SK-N-SH (cell line): ENCODE measurements at regions not wholly inside any gene's neighbourhood (a gene's known extent, or its start where the extent isn't known, plus 50 kb on each side); places are given as distances from the start of the nearest gene placed in this dataset.

Experiments used
- CTCF ChIA-PET: fragments of 300-600, 350-600 bp; formaldehyde crosslinking; extraction: SDS; loops from one replicate; lab custom pipeline; 2021; lab: Yijun Ruan, JAX
- POLR2A ChIA-PET: fragments of 350-600 bp; sonication (Branson Sonifier 250); formaldehyde crosslinking; extraction: SDS; loops from one replicate; lab custom pipeline; 2020; ENCODE audit warnings: antibody characterized with exemption, inconsistent platforms; lab: Yijun Ruan, JAX
- DNase-seq: peaks from one replicate; pipeline ENCODE4 v3.0.0; 2012
- H2AFZ ChIP-seq: fragments of 200-600 bp; sonication (generic); 2 replicates; pipeline ENCODE4 v1.8.1; 2016; ENCODE audit warnings: antibody characterized with exemption, mild to moderate bottlenecking, low read depth
- H3F3A ChIP-seq: fragments of 200-600 bp; sonication (generic); replicated peaks from 2 replicates; pipeline ENCODE3; 2016; ENCODE audit warnings: antibody characterized with exemption, mild to moderate bottlenecking; ENCODE audit not compliant: insufficient read depth
- H3K27ac ChIP-seq, 2 experiments: fragments of 200-500 bp in 1 of 2; fragments of 200-600 bp in 1 of 2; sonication (Bioruptor generic) in 1 of 2; sonication (generic), shearing (Covaris generic) in 1 of 2; 2 replicates each; pipeline versions ENCODE4 v1.5.1 to v1.6.1; 2014 to 2016; ENCODE audit warnings: low read depth in 2 of 2, inconsistent platforms in 1 of 2, low read length in 1 of 2, mild to moderate bottlenecking in 1 of 2, mixed read lengths in 1 of 2
- H3K27me3 ChIP-seq: fragments of 200-600 bp; sonication (generic), shearing (Covaris generic); 2 replicates; pipeline ENCODE4 v1.6.1; 2016; ENCODE audit warnings: mixed run types; ENCODE audit not compliant: insufficient read depth
- H3K36me3 ChIP-seq, 2 experiments: fragments of 200-500 bp in 1 of 2; fragments of 200-600 bp in 1 of 2; sonication (Bioruptor generic) in 1 of 2; sonication (generic) in 1 of 2; replicated peaks in 1 of 2; 2 replicates each; pipeline versions ENCODE3 to v1.5.1; 2014 to 2016; ENCODE audit warnings: low read length in 1 of 2, mild to moderate bottlenecking in 1 of 2; ENCODE audit not compliant: insufficient read depth in 2 of 2, control insufficient read depth in 1 of 2
- H3K4me1 ChIP-seq, 2 experiments: fragments of 200-500 bp in 1 of 2; fragments of 200-600 bp in 1 of 2; sonication (Bioruptor generic) in 1 of 2; sonication (generic), shearing (Covaris generic) in 1 of 2; 2 replicates each; pipeline versions ENCODE4 v1.5.1 to v1.6.1; 2014 to 2016; ENCODE audit warnings: low read depth in 1 of 2, low read length in 1 of 2, mixed run types in 1 of 2; ENCODE audit not compliant: insufficient read depth in 2 of 2, control insufficient read depth in 1 of 2
- H3K4me2 ChIP-seq: fragments of 200-600 bp; sonication (generic), shearing (Covaris generic); 2 replicates; pipeline ENCODE4 v1.6.1; 2017; ENCODE audit warnings: mixed run types
- H3K4me3 ChIP-seq, 2 experiments: fragments of 200-500 bp in 1 of 2; fragments of 200-600 bp in 1 of 2; sonication (Bioruptor generic) in 1 of 2; sonication (generic), shearing (Covaris generic) in 1 of 2; 2 replicates each; pipeline versions ENCODE4 v1.5.1 to v1.8.1; 2014 to 2016; ENCODE audit warnings: low read depth in 2 of 2, inconsistent platforms in 1 of 2, low read length in 1 of 2, mild to moderate bottlenecking in 1 of 2, mixed read lengths in 1 of 2, moderate library complexity in 1 of 2
- H3K79me2 ChIP-seq: fragments of 200-600 bp; sonication (generic); 2 replicates; pipeline ENCODE4 v1.8.1; 2017; ENCODE audit warnings: mild to moderate bottlenecking; ENCODE audit not compliant: insufficient read depth
- H3K9ac ChIP-seq: fragments of 200-600 bp; sonication (generic); 2 replicates; pipeline ENCODE4 v1.6.1; 2017; ENCODE audit warnings: mixed run types
- H3K9me2 ChIP-seq: fragments of 200-600 bp; sonication (generic); 2 replicates; pipeline ENCODE4 v1.6.1; 2017; ENCODE audit warnings: mixed run types
- H3K9me3 ChIP-seq: fragments of 200-600 bp; sonication (generic); 2 replicates; pipeline ENCODE4 v1.6.1; 2017; ENCODE audit warnings: mixed run types, mild to moderate bottlenecking, moderate library complexity
- H4K20me1 ChIP-seq: fragments of 200-600 bp; sonication (generic); 2 replicates; pipeline ENCODE4 v1.6.1; 2017; ENCODE audit warnings: mild to moderate bottlenecking, mixed run types; ENCODE audit not compliant: insufficient read depth
- EP300 ChIP-seq, 2 experiments: IDR thresholded peaks; 2 replicates each; pipeline versions ENCODE4 v1.4.0 to v1.6.1; 2012; ENCODE audit warnings: borderline replicate concordance in 1 of 2, low read depth in 1 of 2, low read length in 1 of 2
- EZH2phosphoT487 ChIP-seq: fragments of 200-600 bp; sonication (generic); IDR thresholded peaks from 2 replicates; pipeline ENCODE4 v1.6.1; 2017; ENCODE audit warnings: low read depth, mixed run types, mild to moderate bottlenecking, antibody characterized with exemption, moderate library complexity, borderline replicate concordance
- FOXM1 ChIP-seq: IDR thresholded peaks from 2 replicates; pipeline ENCODE4 v1.4.0; 2012; ENCODE audit warnings: low read depth, mild to moderate bottlenecking
- GATA2 ChIP-seq: sonication (generic); formaldehyde crosslinking; IDR thresholded peaks from 2 replicates; pipeline ENCODE4 v1.5.0; 2020; ENCODE audit warnings: mild to moderate bottlenecking, missing genetic modification reagents
- JUND ChIP-seq: IDR thresholded peaks from 2 replicates; pipeline ENCODE4 v1.4.0; 2012
- NRF1 ChIP-seq: IDR thresholded peaks from 2 replicates; pipeline ENCODE4 v1.6.1; 2012; ENCODE audit warnings: low read depth, mild to moderate bottlenecking, low read length
- RXRA ChIP-seq: IDR thresholded peaks from 2 replicates; pipeline ENCODE4 v1.4.0; 2012; ENCODE audit warnings: low read depth, mild to moderate bottlenecking, borderline replicate concordance
- SMC3 ChIP-seq: IDR thresholded peaks from 2 replicates; pipeline ENCODE4 v1.6.1; 2012; ENCODE audit warnings: low read depth, low read length, improper control_type of control experiment
- TAF1 ChIP-seq: IDR thresholded peaks from 2 replicates; pipeline ENCODE4 v1.6.1; 2012; ENCODE audit warnings: low read depth, mild to moderate bottlenecking, low read length, moderate library complexity, borderline replicate concordance
- TCF12 ChIP-seq: IDR thresholded peaks from 2 replicates; pipeline ENCODE4 v1.4.0; 2012
- TEAD4 ChIP-seq: IDR thresholded peaks from 2 replicates; pipeline ENCODE4 v1.4.0; 2012; ENCODE audit warnings: mild to moderate bottlenecking, borderline replicate concordance; ENCODE audit not compliant: insufficient read depth
- YY1 ChIP-seq: IDR thresholded peaks from 2 replicates; pipeline ENCODE4 v1.4.0; 2012; ENCODE audit warnings: low read depth, mild to moderate bottlenecking
- WGBS: methylation state at CpG from one replicate; pipeline ENCODE4 v1.1.6; 2017; ENCODE audit warnings: low lambda C conversion rate; 5-methylcytosine and 5-hydroxymethylcytosine counted together
- TF ChIP-seq, protein P1 (sequence below): IDR thresholded peaks from 2 replicates; pipeline ENCODE4 v1.4.0; 2012; ENCODE audit warnings: low read depth, borderline replicate concordance
- TF ChIP-seq, protein P2 (sequence below): fragments of 200-600 bp; sonication (generic); IDR thresholded peaks from 2 replicates; pipeline ENCODE4 v1.6.1; 2017; ENCODE audit warnings: antibody characterized with exemption, mild to moderate bottlenecking, moderate library complexity
- TF ChIP-seq, protein P3 (sequence below): fragments of 150-350 bp; IDR thresholded peaks from 2 replicates; pipeline ENCODE4 v1.6.1; 2016; ENCODE audit warnings: mild to moderate bottlenecking, low read depth, low read length
- TF ChIP-seq, protein P4 (sequence below): IDR thresholded peaks from 2 replicates; pipeline ENCODE4 v1.6.1; 2012; ENCODE audit warnings: mild to moderate bottlenecking, low read depth, low read length, moderate library complexity
- TF ChIP-seq, protein P5 (sequence below): IDR thresholded peaks from 2 replicates; pipeline ENCODE4 v1.4.0; 2012; ENCODE audit warnings: low read depth

DNA sequence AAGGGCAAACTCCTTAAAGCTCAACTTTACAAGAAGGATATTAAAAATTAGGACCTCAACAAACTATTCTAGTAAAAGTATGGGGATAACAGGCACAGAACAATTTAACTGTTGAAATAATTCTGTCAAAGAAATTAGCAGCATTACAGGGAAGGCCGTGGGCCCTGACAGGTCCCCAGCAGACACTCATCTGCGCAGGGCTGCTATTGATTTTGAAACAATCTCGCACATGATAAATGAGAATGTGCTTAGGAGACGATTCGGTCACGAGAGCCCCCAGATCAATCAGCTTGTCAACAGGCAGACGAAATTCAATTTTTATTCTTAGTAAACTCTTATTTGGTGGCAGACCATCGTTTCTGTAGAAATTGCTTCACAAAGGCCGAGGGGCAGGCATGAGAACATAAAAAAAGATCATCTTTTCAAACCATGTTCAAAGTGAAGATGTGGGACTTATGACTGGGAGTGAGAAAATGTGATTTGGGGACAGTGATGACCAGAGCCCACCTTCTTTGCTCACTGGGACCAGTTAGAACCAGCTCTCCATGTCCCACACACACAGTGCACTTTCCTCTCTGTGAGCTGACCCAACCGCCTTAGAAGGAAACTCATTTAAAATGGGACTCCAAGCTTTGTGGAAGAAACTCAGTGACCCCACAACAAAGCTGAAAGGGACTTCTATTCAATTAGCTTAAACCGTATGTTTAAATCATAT, 654.5 kb downstream of the TOX3 start:
- Histone ChIP-seq H3K9me2 (no peaks in the 10 kb centered on the region), H3K9ac (no peak overlapping the region), H2AFZ (no peak overlapping the region), H3K4me1 (no peaks in the 10 kb centered on the region), H3K4me3 (no peak overlapping the region), H3K4me2 (no peak overlapping the region), H4K20me1 (no peaks in the 10 kb centered on the region), H3K36me3 (no peaks in the 10 kb centered on the region), H3K27me3 (no peaks in the 10 kb centered on the region), H3K9me3 (no peaks in the 10 kb centered on the region), H3F3A (no peaks in the 10 kb centered on the region), H3K79me2 (no peaks in the 10 kb centered on the region), H3K27ac (no peak overlapping the region)
- 40% methylated on average over 11 of the region's 11 CpGs for WGBS
- no peak for DNase-seq
- no peak for TF ChIP-seq YY1
- TF ChIP-seq SMC3, result no peak
- no peak for TF ChIP-seq TAF1
- TF ChIP-seq TEAD4, result no peak
- no peak for TF ChIP-seq JUND
- TF ChIP-seq, protein P1, sequence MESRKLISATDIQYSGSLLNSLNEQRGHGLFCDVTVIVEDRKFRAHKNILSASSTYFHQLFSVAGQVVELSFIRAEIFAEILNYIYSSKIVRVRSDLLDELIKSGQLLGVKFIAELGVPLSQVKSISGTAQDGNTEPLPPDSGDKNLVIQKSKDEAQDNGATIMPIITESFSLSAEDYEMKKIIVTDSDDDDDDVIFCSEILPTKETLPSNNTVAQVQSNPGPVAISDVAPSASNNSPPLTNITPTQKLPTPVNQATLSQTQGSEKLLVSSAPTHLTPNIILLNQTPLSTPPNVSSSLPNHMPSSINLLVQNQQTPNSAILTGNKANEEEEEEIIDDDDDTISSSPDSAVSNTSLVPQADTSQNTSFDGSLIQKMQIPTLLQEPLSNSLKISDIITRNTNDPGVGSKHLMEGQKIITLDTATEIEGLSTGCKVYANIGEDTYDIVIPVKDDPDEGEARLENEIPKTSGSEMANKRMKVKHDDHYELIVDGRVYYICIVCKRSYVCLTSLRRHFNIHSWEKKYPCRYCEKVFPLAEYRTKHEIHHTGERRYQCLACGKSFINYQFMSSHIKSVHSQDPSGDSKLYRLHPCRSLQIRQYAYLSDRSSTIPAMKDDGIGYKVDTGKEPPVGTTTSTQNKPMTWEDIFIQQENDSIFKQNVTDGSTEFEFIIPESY, result no peak
- no peak for TF ChIP-seq RXRA
- TF ChIP-seq EP300 (IDR thresholded peaks at IDR 0.05; ENCODE audit: borderline replicate concordance in 1 of 2, low read depth in 1 of 2, low read length in 1 of 2), result no peak
- TF ChIP-seq, protein P2, sequence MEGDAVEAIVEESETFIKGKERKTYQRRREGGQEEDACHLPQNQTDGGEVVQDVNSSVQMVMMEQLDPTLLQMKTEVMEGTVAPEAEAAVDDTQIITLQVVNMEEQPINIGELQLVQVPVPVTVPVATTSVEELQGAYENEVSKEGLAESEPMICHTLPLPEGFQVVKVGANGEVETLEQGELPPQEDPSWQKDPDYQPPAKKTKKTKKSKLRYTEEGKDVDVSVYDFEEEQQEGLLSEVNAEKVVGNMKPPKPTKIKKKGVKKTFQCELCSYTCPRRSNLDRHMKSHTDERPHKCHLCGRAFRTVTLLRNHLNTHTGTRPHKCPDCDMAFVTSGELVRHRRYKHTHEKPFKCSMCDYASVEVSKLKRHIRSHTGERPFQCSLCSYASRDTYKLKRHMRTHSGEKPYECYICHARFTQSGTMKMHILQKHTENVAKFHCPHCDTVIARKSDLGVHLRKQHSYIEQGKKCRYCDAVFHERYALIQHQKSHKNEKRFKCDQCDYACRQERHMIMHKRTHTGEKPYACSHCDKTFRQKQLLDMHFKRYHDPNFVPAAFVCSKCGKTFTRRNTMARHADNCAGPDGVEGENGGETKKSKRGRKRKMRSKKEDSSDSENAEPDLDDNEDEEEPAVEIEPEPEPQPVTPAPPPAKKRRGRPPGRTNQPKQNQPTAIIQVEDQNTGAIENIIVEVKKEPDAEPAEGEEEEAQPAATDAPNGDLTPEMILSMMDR, result no peak
- TF ChIP-seq, protein P3, sequence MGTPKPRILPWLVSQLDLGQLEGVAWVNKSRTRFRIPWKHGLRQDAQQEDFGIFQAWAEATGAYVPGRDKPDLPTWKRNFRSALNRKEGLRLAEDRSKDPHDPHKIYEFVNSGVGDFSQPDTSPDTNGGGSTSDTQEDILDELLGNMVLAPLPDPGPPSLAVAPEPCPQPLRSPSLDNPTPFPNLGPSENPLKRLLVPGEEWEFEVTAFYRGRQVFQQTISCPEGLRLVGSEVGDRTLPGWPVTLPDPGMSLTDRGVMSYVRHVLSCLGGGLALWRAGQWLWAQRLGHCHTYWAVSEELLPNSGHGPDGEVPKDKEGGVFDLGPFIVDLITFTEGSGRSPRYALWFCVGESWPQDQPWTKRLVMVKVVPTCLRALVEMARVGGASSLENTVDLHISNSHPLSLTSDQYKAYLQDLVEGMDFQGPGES, result no peak
- no peak for TF ChIP-seq EZH2phosphoT487
- TF ChIP-seq GATA2 (CRISPR knock-in tag), result no peak
- CTCF ChIA-PET, result interaction anchor here (0.6 to 1.2 kb wide), 3 partner anchors 9 to 99 kb away, joined by 3 read pairs; no protein-coding TSS in a partner anchor
- POLR2A ChIA-PET, result no interaction called here

DNA sequence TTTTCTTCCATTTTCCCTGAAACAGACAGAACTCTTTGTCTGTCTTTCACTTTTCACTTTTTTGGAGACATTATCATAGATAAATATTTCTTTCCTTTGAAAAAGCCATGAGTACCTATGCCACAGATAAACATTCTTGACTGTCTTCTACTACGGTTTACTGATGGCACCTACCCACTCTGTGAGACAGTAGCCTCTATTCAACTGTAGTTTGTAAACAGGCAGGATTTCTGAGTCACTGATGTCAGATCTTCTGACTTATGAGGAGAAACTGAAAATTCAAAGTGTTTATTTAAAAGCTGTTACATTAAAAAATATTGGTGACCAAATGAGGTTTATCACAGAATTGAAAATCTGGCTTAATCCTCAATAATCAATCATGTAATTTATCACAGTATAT, 658.4 kb downstream of the TOX3 start:
- H3K27me3 ChIP-seq, result no peaks in the 10 kb centered on the region
- H3K4me1 ChIP-seq, result no peaks in the 10 kb centered on the region; a peak in 1 of 4 replicates
- no peaks in the 10 kb centered on the region for H4K20me1 ChIP-seq
- no peak overlapping the region for H3K27ac ChIP-seq
- H3K79me2 ChIP-seq, result no peaks in the 10 kb centered on the region
- WGBS, result 34% methylated on average over 1 of the region's 1 CpG
- H3F3A ChIP-seq, result no peaks in the 10 kb centered on the region
- ChIA-PET CTCF (no interaction called here), POLR2A (no interaction called here)
- no peak overlapping the region for H2AFZ ChIP-seq
- no peaks in the 10 kb centered on the region for H3K36me3 ChIP-seq
- DNase-seq, result no peak
- H3K4me3 ChIP-seq, result no peak overlapping the region
- no peaks in the 10 kb centered on the region for H3K9me3 ChIP-seq
- H3K4me2 ChIP-seq, result no peak overlapping the region
- no peak overlapping the region for H3K9ac ChIP-seq
- no peaks in the 10 kb centered on the region for H3K9me2 ChIP-seq
- TF ChIP-seq, protein P4, sequence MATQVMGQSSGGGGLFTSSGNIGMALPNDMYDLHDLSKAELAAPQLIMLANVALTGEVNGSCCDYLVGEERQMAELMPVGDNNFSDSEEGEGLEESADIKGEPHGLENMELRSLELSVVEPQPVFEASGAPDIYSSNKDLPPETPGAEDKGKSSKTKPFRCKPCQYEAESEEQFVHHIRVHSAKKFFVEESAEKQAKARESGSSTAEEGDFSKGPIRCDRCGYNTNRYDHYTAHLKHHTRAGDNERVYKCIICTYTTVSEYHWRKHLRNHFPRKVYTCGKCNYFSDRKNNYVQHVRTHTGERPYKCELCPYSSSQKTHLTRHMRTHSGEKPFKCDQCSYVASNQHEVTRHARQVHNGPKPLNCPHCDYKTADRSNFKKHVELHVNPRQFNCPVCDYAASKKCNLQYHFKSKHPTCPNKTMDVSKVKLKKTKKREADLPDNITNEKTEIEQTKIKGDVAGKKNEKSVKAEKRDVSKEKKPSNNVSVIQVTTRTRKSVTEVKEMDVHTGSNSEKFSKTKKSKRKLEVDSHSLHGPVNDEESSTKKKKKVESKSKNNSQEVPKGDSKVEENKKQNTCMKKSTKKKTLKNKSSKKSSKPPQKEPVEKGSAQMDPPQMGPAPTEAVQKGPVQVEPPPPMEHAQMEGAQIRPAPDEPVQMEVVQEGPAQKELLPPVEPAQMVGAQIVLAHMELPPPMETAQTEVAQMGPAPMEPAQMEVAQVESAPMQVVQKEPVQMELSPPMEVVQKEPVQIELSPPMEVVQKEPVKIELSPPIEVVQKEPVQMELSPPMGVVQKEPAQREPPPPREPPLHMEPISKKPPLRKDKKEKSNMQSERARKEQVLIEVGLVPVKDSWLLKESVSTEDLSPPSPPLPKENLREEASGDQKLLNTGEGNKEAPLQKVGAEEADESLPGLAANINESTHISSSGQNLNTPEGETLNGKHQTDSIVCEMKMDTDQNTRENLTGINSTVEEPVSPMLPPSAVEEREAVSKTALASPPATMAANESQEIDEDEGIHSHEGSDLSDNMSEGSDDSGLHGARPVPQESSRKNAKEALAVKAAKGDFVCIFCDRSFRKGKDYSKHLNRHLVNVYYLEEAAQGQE, result no peak
- TF ChIP-seq, protein P5, sequence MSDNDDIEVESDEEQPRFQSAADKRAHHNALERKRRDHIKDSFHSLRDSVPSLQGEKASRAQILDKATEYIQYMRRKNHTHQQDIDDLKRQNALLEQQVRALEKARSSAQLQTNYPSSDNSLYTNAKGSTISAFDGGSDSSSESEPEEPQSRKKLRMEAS, result no peak
- TF ChIP-seq FOXM1 (no peak), GATA2 (CRISPR knock-in tag) (no peak), EZH2phosphoT487 (no peak), NRF1 (no peak), TCF12 (no peak), TAF1 (no peak)
- TF ChIP-seq, protein P3, result no peak
